Kasumi-1 (cell line): ENCODE measurements at regions not wholly inside any gene's neighbourhood (a gene's known extent, or its start where the extent isn't known, plus 50 kb on each side); places are given as distances from the start of the nearest gene placed in this dataset.

Experiments
- DNase-seq, 2 experiments: peaks; one replicate each; lab custom pipeline; 2025; lab: John Stamatoyannopoulos, UW

DNA sequence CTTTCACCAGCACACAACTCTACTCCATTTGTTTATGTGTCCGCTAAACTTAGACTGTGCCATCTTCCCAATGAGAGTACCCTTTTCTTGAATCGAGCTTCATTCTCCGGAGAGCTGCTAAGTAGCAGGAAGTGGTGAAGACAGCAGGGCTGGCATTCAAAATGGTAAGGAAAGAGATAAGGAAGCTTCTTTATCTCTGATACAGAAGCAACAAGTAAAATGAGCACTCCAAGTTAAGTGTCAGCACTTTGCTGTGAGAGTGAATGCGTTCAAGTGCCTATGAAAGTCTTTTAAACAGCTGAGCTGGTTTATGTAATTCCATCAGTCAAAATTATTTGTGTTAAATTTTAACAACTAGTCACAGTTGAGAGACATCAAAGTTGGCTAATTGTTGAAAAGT is 386.8 kb upstream of the PTPRD start:
- DNase-seq, result no peak

DNA sequence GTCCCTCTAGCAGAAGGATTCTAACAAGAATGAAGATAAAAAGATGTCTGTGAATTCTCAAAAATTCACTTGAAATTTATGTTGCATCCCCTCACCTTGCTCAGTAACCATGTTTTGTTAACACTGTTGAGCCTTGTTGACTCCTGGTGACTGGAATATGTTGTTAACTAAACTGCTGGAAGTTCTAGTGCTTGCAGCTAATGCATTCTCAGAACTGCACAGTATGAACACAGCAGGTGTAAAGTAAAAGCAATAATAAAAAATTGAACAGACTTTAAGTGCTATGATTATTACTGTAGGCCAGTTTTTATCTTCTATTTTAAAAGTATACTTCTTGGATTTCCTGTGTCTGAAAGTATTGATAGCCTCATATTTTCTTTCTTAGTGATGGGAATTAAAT is 388.7 kb upstream of the PTPRD start:
- no peak for DNase-seq

DNA sequence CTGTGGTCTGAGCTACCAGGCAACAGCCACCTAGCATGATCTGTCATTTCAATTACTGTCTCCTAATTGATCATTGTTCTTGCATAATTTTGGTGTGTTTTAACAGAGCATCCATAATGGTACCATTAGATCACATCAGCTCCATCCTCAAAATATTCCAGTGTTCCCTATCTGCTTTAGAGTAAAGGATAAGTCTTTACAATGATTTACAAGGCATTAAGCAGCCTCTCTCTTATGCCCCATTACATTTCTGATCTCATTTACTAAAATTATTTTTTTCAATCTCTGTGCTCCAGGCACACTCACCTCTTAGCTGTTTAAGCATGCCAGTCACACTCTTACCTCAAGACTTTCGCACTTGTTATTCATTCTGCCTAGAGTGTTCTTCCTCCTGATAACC is 389.9 kb upstream of the PTPRD start:
- DNase-seq, result no peak

DNA sequence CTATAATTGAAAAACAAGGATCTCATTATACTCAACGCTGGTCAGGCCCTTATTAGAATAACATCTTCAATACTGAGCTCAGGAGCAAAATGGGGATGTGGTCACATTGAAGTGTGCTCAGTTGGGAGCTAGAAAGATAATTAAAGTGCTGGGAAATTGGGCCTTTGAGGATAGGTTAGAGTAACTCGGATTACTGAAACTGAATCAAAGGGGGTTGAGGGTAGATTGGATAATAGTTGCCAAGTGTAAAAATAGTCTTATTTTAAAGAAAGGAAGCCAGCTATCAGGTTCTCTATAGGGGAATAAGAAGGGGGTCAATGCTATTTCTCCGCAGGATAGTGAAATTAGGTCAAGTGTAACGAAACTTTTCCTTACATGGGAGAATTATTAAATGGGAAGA is 391.0 kb upstream of the PTPRD start:
- no peak for DNase-seq

DNA sequence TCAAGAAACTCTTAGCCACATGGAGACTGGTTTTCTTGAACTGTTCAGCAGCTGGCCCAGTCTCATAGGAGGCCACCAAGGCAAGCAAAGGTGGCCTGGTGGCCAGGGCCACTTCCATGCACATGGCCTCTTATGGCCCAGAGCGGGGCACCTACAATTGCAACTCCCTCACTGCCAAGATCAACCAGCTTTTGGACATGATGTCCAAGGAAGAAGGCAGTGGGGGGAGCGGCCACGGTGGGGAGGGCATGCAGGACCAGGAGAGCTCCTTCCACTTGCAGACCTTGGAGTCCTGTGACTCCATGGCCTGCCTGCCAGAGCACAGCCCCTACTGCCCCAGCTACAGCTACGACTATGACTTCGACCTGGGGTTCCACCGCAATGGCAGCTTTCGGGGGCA is 398.9 kb upstream of the PTPRD start:
- DNase-seq, result no peak

DNA sequence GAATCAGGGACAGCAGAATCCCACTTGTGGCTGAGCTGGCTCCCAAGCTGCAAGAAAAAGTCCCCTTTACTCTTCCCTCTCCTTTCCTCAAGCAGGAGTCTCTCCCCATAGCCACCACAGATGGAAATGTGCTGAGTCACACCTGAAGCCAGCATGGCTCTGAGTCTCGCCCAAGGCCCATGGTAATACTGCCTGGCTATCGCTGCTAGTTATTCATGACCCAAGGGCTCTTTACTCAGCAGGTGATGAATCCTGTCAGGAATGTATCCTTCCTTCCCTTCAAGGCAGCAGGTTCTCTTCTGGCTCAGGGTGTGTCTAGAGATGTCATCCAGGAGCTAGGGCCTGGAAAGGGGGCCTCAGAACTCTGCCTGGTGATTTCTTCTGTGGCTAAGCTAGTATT is 403.3 kb upstream of the PTPRD start:
- no peak for DNase-seq

DNA sequence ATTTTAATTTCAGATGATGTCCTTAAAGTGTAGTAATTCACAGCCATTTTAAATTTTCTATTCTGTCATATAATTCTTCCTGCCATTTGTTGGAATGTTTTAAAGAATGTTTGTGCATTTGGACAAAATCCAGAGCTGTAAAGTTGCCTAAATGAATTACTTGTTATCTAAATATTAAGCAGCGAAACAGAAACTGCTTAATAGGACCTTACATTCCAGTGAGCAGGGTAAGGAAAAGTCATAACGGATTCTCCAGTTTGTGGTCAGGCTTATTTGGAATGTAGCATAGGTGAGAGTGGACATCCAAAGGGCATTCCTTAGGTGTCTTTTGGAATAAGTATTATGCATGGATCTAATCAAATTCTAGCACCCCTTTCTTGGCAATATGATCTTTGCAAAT is 410.4 kb upstream of the PTPRD start:
- no peak for DNase-seq

DNA sequence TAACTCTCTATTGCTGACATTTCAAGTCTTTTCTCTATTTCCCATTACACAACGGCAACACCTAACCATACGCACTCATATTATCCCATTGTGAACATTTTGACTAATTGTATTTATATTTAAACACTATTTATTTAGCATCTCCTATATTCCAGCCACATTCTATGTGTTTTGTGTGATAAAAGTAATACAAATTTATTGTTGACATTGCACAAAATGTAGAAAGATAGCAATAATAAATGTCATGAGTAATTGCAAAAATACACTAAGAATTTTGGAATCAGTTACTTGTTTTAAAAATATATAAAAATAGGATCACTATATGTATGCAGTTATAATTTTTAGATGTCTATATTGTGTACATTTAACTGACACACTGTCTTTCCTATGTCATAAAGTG is 413.0 kb upstream of the PTPRD start:
- no peak for DNase-seq

DNA sequence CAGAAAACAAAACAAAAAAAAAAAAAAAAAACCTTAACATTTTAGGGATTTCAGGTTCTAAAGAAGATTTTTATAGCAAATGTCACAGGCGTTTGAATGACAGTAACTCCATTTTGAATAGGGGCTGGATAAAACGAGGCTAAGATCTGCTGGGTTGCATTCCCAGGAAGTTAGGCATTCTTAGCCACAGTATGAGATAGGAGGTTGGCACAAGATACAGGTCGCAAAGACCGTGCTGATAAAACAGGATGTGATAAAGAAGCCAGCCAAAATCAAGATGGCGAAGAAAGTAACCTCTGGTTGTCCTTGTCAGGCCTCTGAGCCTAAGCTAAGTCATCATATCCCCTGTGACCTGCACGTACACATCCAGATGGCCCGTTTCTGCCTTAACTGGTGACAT is 425.6 kb upstream of the PTPRD start:
- DNase-seq, result no peak

DNA sequence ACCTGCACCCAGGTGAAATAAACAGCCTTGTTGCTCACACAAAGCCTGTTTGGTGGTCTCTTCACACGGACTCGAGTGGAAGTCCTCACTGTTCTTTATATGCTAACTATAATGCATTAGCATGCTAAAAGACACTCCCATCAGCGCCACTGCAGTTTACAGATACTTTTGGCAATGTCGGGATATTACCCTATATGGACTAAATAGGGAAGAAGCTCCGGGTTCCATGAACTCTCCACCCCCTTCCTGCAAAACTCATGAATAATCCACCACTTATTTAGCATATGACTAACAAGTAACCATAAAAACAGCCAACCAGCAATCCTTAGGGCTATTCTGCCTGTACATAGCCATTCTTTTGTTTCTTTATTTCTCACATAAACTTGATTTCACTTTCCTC is 426.2 kb upstream of the PTPRD start:
- no peak for DNase-seq

DNA sequence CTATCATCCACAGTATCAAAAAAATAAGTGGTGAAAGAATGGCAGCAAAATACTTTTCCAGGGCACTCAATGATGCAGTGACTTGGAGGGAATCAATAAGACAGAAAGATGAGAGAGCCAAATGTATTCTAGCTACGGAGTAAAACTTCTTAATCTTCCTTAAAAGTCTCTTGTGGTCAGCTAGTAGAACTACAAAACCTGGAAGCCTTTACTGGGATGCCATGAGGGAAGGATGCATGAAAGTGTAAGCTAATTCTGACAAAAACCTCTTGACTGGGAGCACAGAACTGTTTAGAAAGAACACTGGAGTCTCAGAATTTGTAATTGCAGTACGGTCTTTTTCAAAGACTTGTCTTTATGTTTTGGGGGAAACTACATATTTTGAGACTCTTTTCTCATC is 432.8 kb upstream of the PTPRD start:
- DNase-seq, result no peak

DNA sequence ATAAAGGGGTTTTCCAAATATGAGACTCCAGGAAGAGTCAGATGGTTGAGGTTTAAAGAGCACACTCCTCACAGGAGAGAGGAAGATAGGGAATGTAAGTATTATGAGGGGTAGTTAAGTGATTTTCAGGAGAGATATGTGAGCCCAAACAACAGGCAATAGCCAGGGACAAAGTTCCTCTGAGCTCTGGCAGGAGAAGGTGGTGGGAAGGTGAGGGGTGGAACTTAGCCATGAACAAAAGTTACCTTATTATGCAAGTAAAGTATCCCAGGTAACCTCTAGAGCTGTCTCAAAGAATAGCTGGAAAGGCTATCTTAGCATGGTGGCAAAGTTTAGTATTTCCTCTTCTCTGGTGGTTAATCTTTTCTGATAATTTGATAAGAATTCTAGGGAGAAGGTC is 450.5 kb upstream of the PTPRD start:
- DNase-seq, result no peak

DNA sequence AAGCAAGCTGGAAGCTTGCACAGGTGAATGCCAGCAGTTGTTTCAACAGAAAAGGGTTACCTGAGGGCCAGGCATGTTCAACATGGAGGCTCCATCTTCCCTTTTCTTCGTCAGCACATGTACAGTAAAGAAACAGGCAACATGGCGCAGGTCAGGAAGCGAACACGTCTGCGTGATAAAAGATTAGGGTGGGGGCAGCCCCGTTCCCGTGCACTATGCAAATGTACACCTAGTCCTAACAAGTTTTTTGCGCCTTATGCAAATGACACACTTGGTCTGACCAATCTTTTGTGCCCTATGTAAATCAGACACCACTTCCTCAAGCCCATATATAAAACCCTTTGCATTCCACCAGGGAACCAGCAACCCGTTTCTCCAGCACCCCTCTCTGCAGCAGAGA is 452.1 kb upstream of the PTPRD start:
- DNase-seq, result no peak

DNA sequence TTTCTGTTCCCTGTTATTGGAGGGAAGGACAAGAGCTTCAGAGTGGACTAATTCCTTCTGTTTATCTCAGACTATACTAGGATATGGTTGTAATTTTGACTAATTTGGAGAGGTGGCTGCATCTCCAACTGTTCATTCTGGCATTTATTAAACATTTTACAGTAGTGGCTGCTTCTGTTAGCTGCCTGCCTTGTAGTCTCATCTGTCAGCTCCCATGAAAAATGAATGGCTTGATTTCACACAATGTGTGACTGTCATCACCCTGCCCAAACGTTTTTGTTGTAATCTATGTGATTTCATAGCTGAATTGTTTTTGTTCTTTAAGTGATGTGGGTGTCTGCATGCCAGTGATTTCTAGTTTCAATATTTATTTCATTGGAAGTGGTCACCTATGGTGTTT is 459.4 kb upstream of the PTPRD start:
- no peak for DNase-seq

DNA sequence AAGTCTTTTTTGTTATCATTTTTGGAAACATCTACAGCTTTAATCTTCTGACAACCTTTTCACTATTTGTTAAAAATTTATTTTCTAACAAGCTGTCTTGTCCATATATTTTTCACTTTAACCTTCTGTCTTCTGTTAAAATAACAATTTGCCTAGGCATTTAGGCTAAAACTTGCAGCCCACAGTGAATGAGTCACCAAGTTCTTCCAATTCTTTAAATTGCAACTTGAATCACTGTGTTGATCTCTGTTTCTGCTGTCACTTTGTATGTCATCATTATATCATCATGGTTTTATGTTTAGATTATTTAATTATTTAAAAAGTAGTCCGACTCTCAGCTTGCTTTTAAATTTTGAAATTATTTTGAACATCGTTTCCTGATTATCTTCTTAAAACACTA is 473.8 kb upstream of the PTPRD start:
- DNase-seq, result no peak

DNA sequence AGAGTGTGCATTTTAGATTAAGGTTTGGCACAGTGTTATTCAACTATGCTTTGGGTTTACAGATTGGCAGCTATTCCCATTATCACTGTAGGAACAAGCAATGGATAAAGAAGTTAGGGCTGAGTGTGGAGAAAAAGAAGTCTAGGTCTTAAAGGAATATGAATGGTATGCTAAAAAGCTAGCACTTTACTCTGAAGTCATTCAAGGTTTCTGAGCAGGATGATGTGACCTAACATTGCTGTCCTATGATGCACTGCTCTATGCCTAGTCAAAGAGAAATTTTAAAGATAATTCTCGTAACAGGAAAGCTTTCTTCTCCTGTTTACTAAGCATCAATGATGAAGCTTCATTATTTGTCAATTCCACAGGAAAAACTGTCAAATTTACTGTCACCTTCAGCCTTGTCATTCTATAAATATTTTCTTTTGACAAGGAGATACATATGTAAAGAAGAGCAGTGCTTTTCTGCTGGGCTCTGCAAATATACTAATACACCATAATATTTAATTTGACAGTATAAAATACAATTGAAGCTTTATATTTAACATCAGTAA is 476.1 kb upstream of the PTPRD start:
- DNase-seq, result no peak

DNA sequence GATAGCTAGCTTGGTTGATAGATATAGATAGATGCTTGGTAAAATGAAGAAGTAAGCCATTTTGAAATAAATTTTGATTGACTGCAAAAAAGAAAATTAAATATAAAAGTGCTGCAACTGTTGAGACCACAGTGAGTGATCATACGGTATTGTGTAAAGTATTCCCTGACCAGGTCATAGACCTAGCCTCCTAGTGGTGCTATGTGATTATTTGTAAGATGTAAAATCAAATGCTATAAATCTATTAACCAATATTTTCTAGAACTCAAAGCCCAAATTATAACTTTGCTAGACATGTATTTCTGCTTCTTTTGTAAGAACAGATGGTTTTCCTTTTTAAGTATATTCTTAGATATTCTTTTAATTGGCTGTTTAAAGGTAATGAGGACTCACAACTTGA is 480.2 kb upstream of the PTPRD start:
- no peak for DNase-seq

DNA sequence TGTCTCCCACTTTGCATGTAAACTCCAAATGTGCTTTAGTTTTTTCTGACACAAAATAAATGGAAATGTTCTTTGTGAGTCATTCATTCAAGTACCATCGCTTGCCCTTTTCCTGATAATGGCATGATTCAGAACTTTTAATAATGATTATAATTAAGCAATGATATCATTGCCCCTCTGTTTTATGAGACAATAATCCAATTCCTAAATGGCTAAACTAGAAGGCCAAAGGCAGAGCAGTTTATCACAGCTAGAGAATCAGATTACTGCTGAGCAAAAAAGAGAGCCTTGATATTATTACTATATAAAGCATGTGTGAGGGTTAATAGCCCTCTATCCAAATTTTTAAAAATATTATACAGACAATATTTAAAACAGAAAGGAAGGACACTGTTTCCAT is 484.2 kb upstream of the PTPRD start:
- no peak for DNase-seq

DNA sequence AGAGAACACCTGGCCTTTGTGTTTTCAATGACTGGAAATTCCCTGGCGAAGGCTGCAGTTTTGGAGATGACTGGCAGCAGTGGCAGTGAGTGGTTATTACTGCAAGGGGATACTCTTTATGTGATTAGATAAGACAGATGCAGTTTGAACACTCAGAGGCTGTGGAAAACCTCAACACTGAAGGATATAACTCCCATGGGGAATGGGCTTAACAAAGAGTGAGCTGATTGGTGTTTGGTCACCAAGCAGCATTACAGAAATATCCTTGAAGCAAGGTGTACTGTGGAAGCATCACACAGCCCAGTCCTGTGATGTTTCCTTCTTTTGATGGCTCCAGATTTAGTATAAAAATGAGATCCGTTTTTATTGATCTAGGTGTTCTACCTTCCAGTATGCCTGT is 490.7 kb upstream of the PTPRD start:
- DNase-seq, result no peak

DNA sequence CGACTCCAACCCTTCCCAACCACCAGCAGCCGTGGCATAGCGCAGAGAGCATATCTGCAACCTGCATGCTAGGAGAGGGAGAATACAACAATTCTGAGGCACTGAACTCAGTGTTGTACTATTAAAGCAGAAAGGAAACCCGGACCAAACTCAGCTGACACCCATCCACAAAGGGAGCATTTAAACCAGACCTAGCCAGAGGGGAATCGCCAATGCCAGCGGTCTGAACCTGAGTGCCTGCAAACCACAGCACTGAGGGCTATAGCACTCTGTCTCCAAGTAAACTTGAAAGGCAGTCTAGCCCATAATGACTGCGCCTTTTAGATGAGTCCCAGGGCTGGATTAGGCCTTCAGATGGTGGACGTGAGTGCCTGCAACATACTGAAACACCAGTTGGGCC is 494.4 kb upstream of the PTPRD start:
- DNase-seq, result no peak

DNA sequence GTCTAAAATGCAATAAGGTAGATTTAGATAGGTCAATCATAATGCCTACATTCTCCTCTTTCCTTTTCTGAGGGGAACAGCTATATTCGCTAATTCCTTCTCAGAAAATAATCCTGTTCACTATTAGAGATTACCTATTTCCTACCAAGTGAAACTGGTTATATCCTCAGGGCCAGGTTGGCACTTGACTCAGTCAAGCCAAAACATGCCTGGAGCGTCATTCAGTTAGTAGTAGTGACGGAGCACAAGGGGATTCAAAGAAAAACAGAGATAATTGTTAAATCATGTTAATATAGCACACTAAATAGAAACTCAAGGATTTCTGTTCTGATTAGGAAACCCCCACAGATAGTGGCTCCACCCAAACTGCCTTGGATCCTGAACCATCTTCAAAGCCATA is 515.4 kb upstream of the PTPRD start:
- DNase-seq, result no peak

DNA sequence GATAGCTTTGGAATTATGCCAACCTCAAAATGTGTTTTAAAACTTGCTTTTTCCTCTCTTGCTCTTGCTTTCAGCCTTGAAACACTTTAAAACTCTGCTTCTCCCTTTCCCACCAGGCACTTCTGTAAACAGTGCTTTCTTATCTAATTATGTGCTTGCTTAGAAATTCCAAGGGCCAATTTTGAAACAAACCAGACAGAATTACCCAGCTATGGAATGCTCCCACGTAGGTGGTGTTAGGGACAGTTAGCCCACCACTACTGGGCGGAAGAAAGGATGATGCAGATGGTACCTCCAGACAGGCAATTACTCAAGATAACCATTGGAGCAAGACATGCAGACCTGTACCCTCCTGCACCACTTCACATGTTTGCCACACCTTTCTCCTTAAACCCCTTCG is 523.0 kb upstream of the PTPRD start:
- DNase-seq, result no peak

DNA sequence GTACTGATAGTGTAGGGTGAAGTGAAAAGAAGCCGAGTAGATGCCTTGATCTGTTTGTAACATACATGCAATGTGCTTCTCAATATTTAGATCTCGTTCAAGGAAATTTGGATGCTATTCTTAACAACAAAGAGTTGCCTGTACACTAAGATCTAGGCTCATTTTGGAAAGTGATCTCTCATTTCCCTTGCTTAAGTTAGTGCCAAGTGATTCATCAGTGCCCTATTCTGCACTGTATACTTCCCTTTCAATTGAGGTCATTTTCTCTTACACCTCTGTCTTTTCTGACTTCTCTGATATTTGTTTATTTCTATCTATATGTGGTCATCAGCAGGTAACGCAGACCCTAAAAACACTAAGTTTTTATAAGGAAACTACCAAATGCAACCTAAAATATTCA is 528.6 kb upstream of the PTPRD start:
- DNase-seq, result no peak

DNA sequence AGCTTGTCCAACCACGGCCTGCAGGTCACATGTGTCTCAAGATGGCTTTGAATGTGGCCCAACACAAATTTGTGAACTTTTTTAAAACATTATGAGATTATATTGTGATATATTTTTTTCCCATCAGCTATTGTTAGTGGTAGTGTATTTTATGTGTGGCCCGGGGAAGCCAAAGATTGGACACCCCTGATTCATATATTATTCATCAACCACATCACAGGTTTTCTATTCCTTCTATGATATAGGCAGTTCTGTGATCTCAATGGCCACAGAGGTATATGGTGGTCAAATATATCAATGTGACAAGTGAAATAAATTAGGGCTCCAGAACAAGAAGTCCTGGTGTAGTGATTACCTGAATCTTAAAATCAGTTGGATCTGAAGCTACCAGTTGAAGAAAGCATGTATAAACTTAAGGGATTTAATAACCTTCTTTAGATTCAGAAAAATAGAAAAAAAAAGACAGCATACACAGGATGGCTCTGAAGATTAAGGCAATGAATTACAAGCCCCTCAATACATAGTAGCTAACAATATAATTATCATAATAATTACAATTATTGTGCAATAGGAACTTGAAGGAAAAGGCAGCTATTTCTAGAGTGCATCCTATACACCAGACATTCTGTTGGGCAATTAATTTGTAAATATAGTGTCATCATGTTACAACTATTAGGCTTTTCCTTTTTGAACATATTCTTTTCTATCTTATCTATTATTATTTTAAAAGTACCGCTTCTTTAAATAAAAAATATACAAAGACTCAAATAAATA is 530.4 kb upstream of the PTPRD start:
- no peak for DNase-seq
